Tibial nerve (tissue), 4 donors: ENCODE measurements at regions not wholly inside any gene's neighbourhood (a gene's known extent, or its start where the extent isn't known, plus 50 kb on each side); places are given as distances from the start of the nearest gene placed in this dataset.

Experiments
- DNase-seq, 2 donors: peaks; one replicate each; pipeline ENCODE4 v3.0.0-alpha.2; 2019; ENCODE audit warnings: low spot score in 2 of 2
- H3K27ac ChIP-seq, 4 donors: fragments of 200-600 bp; sonication (generic) in 3 of 4; one replicate each; pipeline ENCODE4 v1.5.1; 2017 to 2019; ENCODE audit warnings: mild to moderate bottlenecking in 1 of 4
- H3K27me3 ChIP-seq, 2 donors: fragments of 200-600 bp; sonication (generic) in 1 of 2; one replicate each; pipeline versions ENCODE4 v1.5.1 to v1.6.0; 2017 to 2019
- H3K36me3 ChIP-seq, 3 donors: fragments of 200-600 bp; sonication (generic); one replicate each; pipeline ENCODE4 v1.5.1; 2018 to 2019
- H3K4me1 ChIP-seq, 4 donors: fragments of 200-600 bp; sonication (generic) in 3 of 4; one replicate each; pipeline ENCODE4 v1.5.1; 2017 to 2019
- H3K4me3 ChIP-seq, 4 donors: fragments of 200-600 bp; sonication (generic) in 3 of 4; one replicate each; pipeline ENCODE4 v1.5.1; 2017 to 2019; ENCODE audit warnings: mild to moderate bottlenecking in 1 of 4, moderate library complexity in 1 of 4
- H3K9me3 ChIP-seq, 4 donors: fragments of 200-600 bp; sonication (generic) in 3 of 4; one replicate each; pipeline ENCODE4 v1.5.1; 2017 to 2019
- EP300 ChIP-seq, 2 donors: sonication (generic); formaldehyde crosslinking; IDR thresholded peaks; one replicate each; pipeline ENCODE4 v1.6.1; 2017; ENCODE audit warnings: antibody characterized with exemption in 2 of 2, mild to moderate bottlenecking in 1 of 2
- POLR2A ChIP-seq, 2 donors: fragments of 450-650 bp; IDR thresholded peaks; one replicate each; pipeline ENCODE4 v1.6.1; 2017; ENCODE audit warnings: antibody characterized with exemption in 2 of 2, mild to moderate bottlenecking in 2 of 2, moderate library complexity in 2 of 2
- whole genome bisulfite sequencing, 2 donors: methylation state at CpG; one replicate each; pipeline ENCODE4 v1.1.5; 2018; 5-methylcytosine and 5-hydroxymethylcytosine counted together
- TF ChIP-seq, protein P1 (sequence below), 5 experiments: fragments of 200-600 bp in 3 of 5; fragments of 450-650 bp in 2 of 5; sonication (generic) in 3 of 5; IDR thresholded peaks; one replicate each; pipeline ENCODE4 v1.5.1; 2016 to 2019; ENCODE audit warnings: antibody characterized with exemption in 5 of 5, mild to moderate bottlenecking in 3 of 5, moderate library complexity in 2 of 5

- Histone ChIP-seq H3K27ac (no peak overlapping the region), H3K36me3 (no peaks in the 10 kb centered on the region), H3K4me1 (peaks cover 0 to 4% (median 0%) of the 10 kb centered on the region in 4 donors), H3K4me3 (no peak overlapping the region), H3K27me3 (no peaks in the 10 kb centered on the region), H3K9me3 (no peaks in the 10 kb centered on the region)
- WGBS, 2 donors, result 44 to 93% methylated on average over 2 of the region's 2 CpGs
- no peak for DNase-seq
- no peak for TF ChIP-seq POLR2A (IDR thresholded peaks at IDR 0.05)
- no peak for TF ChIP-seq EP300 (IDR thresholded peaks at IDR 0.05)
- TF ChIP-seq, protein P1, sequence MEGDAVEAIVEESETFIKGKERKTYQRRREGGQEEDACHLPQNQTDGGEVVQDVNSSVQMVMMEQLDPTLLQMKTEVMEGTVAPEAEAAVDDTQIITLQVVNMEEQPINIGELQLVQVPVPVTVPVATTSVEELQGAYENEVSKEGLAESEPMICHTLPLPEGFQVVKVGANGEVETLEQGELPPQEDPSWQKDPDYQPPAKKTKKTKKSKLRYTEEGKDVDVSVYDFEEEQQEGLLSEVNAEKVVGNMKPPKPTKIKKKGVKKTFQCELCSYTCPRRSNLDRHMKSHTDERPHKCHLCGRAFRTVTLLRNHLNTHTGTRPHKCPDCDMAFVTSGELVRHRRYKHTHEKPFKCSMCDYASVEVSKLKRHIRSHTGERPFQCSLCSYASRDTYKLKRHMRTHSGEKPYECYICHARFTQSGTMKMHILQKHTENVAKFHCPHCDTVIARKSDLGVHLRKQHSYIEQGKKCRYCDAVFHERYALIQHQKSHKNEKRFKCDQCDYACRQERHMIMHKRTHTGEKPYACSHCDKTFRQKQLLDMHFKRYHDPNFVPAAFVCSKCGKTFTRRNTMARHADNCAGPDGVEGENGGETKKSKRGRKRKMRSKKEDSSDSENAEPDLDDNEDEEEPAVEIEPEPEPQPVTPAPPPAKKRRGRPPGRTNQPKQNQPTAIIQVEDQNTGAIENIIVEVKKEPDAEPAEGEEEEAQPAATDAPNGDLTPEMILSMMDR (IDR thresholded peaks at IDR 0.05), result no peak
Measured at GRCh38 chr14:26209699-26210098, 388.1 kb downstream of the NOVA1 start.

GRCh38 chr14:26206640-26207039 is 391.2 kb downstream of the NOVA1 start:
- no peak for DNase-seq
- H3K27ac ChIP-seq, result no peak overlapping the region
- no peaks in the 10 kb centered on the region for H3K9me3 ChIP-seq
- TF ChIP-seq, protein P1 (IDR thresholded peaks at IDR 0.05), result no peak
- TF ChIP-seq EP300 (IDR thresholded peaks at IDR 0.05), result no peak
- TF ChIP-seq POLR2A (IDR thresholded peaks at IDR 0.05), result no peak
- H3K36me3 ChIP-seq, result no peaks in the 10 kb centered on the region
- H3K4me1 ChIP-seq, result peaks cover 0 to 4% (median 0%) of the 10 kb centered on the region in 4 donors
- H3K27me3 ChIP-seq, result no peaks in the 10 kb centered on the region
- 72 to 81% methylated on average over 2 of the region's 2 CpGs for WGBS, 2 donors
- no peak overlapping the region for H3K4me3 ChIP-seq

DNA sequence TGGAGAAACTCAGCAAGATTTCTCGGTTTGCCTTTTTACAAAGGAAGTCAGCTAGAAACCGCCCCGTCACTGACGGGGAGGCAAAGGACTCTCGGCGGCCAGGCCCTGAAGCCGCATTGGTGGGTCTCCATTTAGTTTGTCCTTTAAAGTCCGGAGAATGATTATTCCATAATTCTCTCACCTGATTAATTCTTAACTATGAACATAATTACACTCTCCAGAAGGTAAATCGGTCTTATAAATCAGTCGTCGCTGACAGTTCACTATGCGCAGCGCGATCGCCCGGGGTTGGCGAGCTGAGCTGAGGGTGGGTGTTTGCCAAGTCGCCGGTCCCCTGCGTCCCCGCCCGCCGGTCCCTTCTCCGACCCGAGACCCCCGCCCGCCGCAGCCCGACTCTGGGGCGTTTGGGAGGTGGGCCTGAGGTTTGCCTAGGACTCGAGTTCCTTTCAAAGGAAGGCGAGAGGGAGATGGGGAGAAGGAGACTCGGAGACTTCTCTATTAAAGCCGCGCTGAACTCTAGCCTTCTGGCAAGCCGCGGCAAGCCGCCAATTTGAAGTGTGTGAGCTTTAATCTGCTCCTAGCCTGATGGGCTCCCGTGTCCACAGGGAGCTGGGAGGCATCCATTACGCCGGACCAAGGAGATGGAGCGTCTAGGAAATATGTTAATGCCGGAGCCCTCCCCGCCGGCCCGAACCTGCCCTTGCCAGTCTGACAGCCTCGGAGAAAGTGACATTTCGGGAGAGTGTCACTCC is 392.9 kb downstream of the NOVA1 start:
- TF ChIP-seq EP300 (IDR thresholded peaks at IDR 0.05) (no peak), POLR2A (IDR thresholded peaks at IDR 0.05) (no peak)
- TF ChIP-seq, protein P1 (IDR thresholded peaks at IDR 0.05), result no peak
- H3K4me3 ChIP-seq, result peak overlapping the region; percentile 26 to 57 (median 34)
- no peaks in the 10 kb centered on the region for H3K27me3 ChIP-seq
- peak; percentile 23 to 36 for DNase-seq
- H3K36me3 ChIP-seq, result no peaks in the 10 kb centered on the region
- H3K27ac ChIP-seq, result peak overlapping the region in 2 of 4 donors; percentile 41 to 58
- 3 to 5% methylated on average over 46 to 48 of the region's 48 CpGs for WGBS, 2 donors
- no peaks in the 10 kb centered on the region for H3K9me3 ChIP-seq
- peaks cover 0 to 4% (median 0%) of the 10 kb centered on the region in 4 donors for H3K4me1 ChIP-seq

GRCh38 chr14:26204366-26204727 is 393.5 kb downstream of the NOVA1 start:
- no peaks in the 10 kb centered on the region for H3K27me3 ChIP-seq
- H3K9me3 ChIP-seq, result no peaks in the 10 kb centered on the region
- H3K27ac ChIP-seq, result peak overlapping the region in 1 of 4 donors; percentile 58
- peak overlapping the region; percentile 26 to 57 (median 34) for H3K4me3 ChIP-seq
- no peak for DNase-seq
- WGBS, 2 donors, result 43 to 61% methylated on average over 5 of the region's 5 CpGs
- TF ChIP-seq, protein P1 (IDR thresholded peaks at IDR 0.05), result no peak
- TF ChIP-seq POLR2A (IDR thresholded peaks at IDR 0.05) (no peak), EP300 (IDR thresholded peaks at IDR 0.05) (no peak)
- H3K4me1 ChIP-seq, result peaks cover 0 to 4% (median 0%) of the 10 kb centered on the region in 4 donors
- no peaks in the 10 kb centered on the region for H3K36me3 ChIP-seq

GRCh38 chr14:26200687-26201086 is 397.1 kb downstream of the NOVA1 start:
- TF ChIP-seq, protein P1 (IDR thresholded peaks at IDR 0.05), result no peak
- TF ChIP-seq POLR2A (IDR thresholded peaks at IDR 0.05) (no peak), EP300 (IDR thresholded peaks at IDR 0.05) (no peak)
- no peak overlapping the region for H3K27ac ChIP-seq
- no peak for DNase-seq
- no peak overlapping the region for H3K4me3 ChIP-seq
- no peaks in the 10 kb centered on the region for H3K36me3 ChIP-seq
- no peaks in the 10 kb centered on the region for H3K9me3 ChIP-seq
- no peaks in the 10 kb centered on the region for H3K27me3 ChIP-seq
- 86 to 96% methylated on average over 3 of the region's 3 CpGs for WGBS, 2 donors
- H3K4me1 ChIP-seq, result peaks cover 0 to 4% (median 0%) of the 10 kb centered on the region in 4 donors
